ENCODE measurements at regions not wholly inside any gene's neighbourhood (a gene's known extent, or its start where the extent isn't known, plus 50 kb on each side); places are given as distances from the start of the nearest gene placed in this dataset.

- intact Hi-C loops (cut with micrococcal nuclease): no loop called here
- H3K27me3 Mint-ChIP-seq: no peaks in the 10 kb centered on the region
- no peak overlapping the region for H3K4me3 Mint-ChIP-seq
- DNase-seq: no peak
- H3K9me3 Mint-ChIP-seq: no peaks in the 10 kb centered on the region
- ChIA-PET CTCF (no interaction called here), POLR2A (no interaction called here)
- no peak for ATAC-seq
- H3K36me3 Mint-ChIP-seq (ENCODE audit: low read depth): no peaks in the 10 kb centered on the region
- TF ChIP-seq, protein P1, sequence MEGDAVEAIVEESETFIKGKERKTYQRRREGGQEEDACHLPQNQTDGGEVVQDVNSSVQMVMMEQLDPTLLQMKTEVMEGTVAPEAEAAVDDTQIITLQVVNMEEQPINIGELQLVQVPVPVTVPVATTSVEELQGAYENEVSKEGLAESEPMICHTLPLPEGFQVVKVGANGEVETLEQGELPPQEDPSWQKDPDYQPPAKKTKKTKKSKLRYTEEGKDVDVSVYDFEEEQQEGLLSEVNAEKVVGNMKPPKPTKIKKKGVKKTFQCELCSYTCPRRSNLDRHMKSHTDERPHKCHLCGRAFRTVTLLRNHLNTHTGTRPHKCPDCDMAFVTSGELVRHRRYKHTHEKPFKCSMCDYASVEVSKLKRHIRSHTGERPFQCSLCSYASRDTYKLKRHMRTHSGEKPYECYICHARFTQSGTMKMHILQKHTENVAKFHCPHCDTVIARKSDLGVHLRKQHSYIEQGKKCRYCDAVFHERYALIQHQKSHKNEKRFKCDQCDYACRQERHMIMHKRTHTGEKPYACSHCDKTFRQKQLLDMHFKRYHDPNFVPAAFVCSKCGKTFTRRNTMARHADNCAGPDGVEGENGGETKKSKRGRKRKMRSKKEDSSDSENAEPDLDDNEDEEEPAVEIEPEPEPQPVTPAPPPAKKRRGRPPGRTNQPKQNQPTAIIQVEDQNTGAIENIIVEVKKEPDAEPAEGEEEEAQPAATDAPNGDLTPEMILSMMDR (IDR thresholded peaks at IDR 0.05): no peak
- no peak overlapping the region for H3K27ac Mint-ChIP-seq
- H3K4me1 Mint-ChIP-seq (ENCODE audit: low read depth): no peaks in the 10 kb centered on the region
These were observed 817.6 kb downstream of the CCSER2 start for GRCh38 chr10:85145966-85146365.

DNA sequence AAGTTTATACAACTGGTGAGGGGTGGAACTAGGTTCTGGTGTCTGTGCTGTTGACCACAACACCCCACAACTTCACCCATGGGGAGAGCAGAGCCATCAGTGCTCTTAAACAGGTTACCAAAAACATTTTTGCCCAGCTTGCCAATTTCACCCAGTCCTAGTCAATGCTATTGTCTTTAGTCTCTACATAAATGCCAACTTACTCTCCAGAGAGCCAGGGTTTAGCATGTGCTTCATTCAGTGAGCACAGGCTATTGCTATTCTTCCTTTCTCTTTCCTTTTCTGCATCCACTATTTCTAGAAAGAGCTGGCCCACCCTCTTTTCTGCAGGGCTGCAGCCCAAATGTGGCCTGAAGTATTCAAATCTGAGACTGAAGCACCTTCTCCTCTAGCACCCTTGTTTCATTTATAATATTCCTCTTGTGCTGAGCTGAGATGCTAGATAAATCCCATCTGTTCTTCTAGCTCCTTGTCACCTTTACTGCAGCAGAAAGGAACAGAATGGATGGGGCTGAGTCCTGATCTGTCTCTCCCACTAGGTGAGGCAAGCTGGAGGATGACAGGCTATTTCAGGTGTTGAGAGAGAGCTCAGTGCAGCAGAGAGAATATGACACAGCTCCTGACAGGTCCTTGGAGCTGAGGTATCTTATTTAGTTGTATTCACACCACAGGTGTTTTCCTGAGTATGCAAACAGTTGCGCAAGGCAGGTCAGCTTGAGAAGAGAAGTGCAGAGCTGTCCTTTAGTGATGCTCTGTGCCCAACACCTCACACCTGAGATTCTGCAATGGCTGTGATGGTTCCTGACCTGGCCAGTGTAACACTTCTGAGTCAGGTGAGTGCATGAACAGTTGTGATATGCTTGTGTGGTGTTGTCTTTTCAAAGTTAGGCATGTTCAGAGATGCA is 819.2 kb downstream of the CCSER2 start:
- Mint-ChIP-seq H3K9me3 (no peaks in the 10 kb centered on the region), H3K36me3 (ENCODE audit: low read depth) (no peaks in the 10 kb centered on the region), H3K4me1 (ENCODE audit: low read depth) (no peaks in the 10 kb centered on the region), H3K27me3 (no peaks in the 10 kb centered on the region), H3K27ac (no peak overlapping the region), H3K4me3 (no peak overlapping the region)
- intact Hi-C loops (cut with micrococcal nuclease): no loop called here
- DNase-seq (no peak), ATAC-seq (no peak)
- ChIA-PET POLR2A (interaction anchor here (0.6 kb wide), 1 partner anchor 154 kb away, joined by 3 read pairs; no protein-coding TSS in a partner anchor), CTCF (interaction anchor here (1.0 kb wide), 1 partner anchor 35 kb away, joined by 3 read pairs; no protein-coding TSS in a partner anchor)
- TF ChIP-seq, protein P1 (IDR thresholded peaks at IDR 0.05): no peak

- DNase-seq: no peak
- no peak overlapping the region for H3K4me3 Mint-ChIP-seq
- H3K4me1 Mint-ChIP-seq (ENCODE audit: low read depth): no peaks in the 10 kb centered on the region
- intact Hi-C loops (cut with micrococcal nuclease): no loop called here
- CTCF ChIA-PET: no interaction called here
- no peaks in the 10 kb centered on the region for H3K36me3 Mint-ChIP-seq (ENCODE audit: low read depth)
- H3K27ac Mint-ChIP-seq: no peak overlapping the region
- no peak for ATAC-seq
- POLR2A ChIA-PET: no interaction called here
- TF ChIP-seq, protein P1 (IDR thresholded peaks at IDR 0.05): no peak
- no peaks in the 10 kb centered on the region for H3K27me3 Mint-ChIP-seq
- H3K9me3 Mint-ChIP-seq: no peaks in the 10 kb centered on the region
These were observed 820.6 kb downstream of the CCSER2 start for GRCh38 chr10:85148693-85149640.

DNA sequence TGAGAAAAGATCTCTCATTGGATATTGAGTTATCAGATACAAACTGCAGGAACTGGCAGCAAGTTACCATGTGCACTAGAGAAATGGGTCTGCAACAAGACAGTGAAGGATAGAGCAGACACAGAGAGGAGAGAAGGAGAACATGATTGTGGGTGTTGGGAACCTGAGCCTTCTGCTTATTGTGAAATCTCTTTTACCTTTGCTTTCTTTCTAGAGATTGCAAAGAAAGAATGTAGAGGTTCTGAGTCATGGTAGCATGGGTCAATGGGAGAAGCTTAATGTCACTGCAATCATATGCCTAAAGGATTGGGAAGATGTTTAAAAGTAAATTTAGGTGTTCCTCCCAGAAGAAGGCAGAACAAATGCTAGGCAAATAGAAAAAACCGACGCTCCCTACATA is 821.4 kb downstream of the CCSER2 start:
- Mint-ChIP-seq H3K36me3 (ENCODE audit: low read depth) (no peaks in the 10 kb centered on the region), H3K9me3 (no peaks in the 10 kb centered on the region), H3K27me3 (no peaks in the 10 kb centered on the region), H3K27ac (no peak overlapping the region), H3K4me1 (ENCODE audit: low read depth) (no peaks in the 10 kb centered on the region), H3K4me3 (no peak overlapping the region)
- TF ChIP-seq, protein P1 (IDR thresholded peaks at IDR 0.05): no peak
- ATAC-seq: no peak
- ChIA-PET POLR2A (no interaction called here), CTCF (no interaction called here)
- DNase-seq: no peak
- intact Hi-C loops (cut with micrococcal nuclease): no loop called here

All from activated CD8-positive, alpha-beta T cell treated with anti-CD3 and anti-CD28 coated beads for 36 hours (primary cell).